H1 (cell line): ENCODE measurements at regions not wholly inside any gene's neighbourhood (a gene's known extent, or its start where the extent isn't known, plus 50 kb on each side); places are given as distances from the start of the nearest gene placed in this dataset.

Source experiments
- CTCF ChIA-PET: fragments of 300-600 bp; sonication (Branson Sonifier 250); formaldehyde crosslinking; loops from one replicate; lab custom pipeline; 2021; ENCODE audit not compliant: partially characterized antibody; lab: Charles Lee
- POLR2A ChIA-PET: fragments of 300-600 bp; sonication (Branson Sonifier 250); formaldehyde crosslinking; loops from one replicate; lab custom pipeline; 2021; ENCODE audit warnings: inconsistent platforms; ENCODE audit not compliant: partially characterized antibody; lab: Charles Lee
- DNase-seq, 2 experiments: peaks; one replicate each; pipeline versions ENCODE4 v3.0.0 to v3.0.0-alpha.2; 2010 to 2022; ENCODE audit warnings: low spot score in 2 of 2, low read depth in 1 of 2, mixed read lengths in 1 of 2
- FAIRE-seq: peaks from 2 replicates; lab custom pipeline; 2011; peaks lifted over from hg19 to GRCh38; lab: Jason Lieb, UNC
- H2AFZ ChIP-seq: 2 replicates; pipeline ENCODE4 v1.8.1; 2012; ENCODE audit warnings: low read length, inconsistent platforms
- H2AK5ac ChIP-seq: 2 replicates; pipeline ENCODE4 v1.6.1; 2013; ENCODE audit warnings: low read depth, low read length
- H2BK120ac ChIP-seq: replicated peaks from 2 replicates; pipeline ENCODE3; 2013; ENCODE audit warnings: low read depth, low read length, inconsistent platforms
- H2BK12ac ChIP-seq: 2 replicates; pipeline ENCODE4 v1.6.1; 2013; ENCODE audit warnings: low read depth, low read length
- H2BK15ac ChIP-seq: 2 replicates; pipeline ENCODE4 v1.6.1; 2013; ENCODE audit warnings: low read length
- H2BK20ac ChIP-seq: 2 replicates; pipeline ENCODE4 v1.6.1; 2013; ENCODE audit warnings: low read length
- H2BK5ac ChIP-seq: 2 replicates; pipeline ENCODE4 v1.6.1; 2013; ENCODE audit warnings: low read depth, low read length
- H3K14ac ChIP-seq: 2 replicates; pipeline ENCODE4 v1.6.1; 2013; ENCODE audit warnings: inconsistent platforms; ENCODE audit not compliant: insufficient read length
- H3K18ac ChIP-seq: 2 replicates; pipeline ENCODE4 v1.6.1; 2013; ENCODE audit warnings: low read length; ENCODE audit errors: extremely low read depth
- H3K23ac ChIP-seq: 2 replicates; pipeline ENCODE4 v1.6.1; 2013; ENCODE audit warnings: inconsistent platforms; ENCODE audit not compliant: insufficient read length
- H3K23me2 ChIP-seq: 2 replicates; pipeline ENCODE4 v1.6.1; 2013; ENCODE audit warnings: low read depth, low read length
- H3K27ac ChIP-seq: 2 replicates; pipeline ENCODE4 v1.6.1; 2011; ENCODE audit warnings: low read depth, low read length, inconsistent platforms
- H3K27me3 ChIP-seq, 4 experiments: replicated peaks in 1 of 4; 1 replicate in 1 of 4; 2 replicates in 3 of 4; pipeline versions ENCODE4 v1.6.1 to v1.8.1; 2011 to 2013; ENCODE audit warnings: low read length in 3 of 4, mild to moderate bottlenecking in 3 of 4, inconsistent platforms in 2 of 4, mixed read lengths in 2 of 4, moderate library complexity in 1 of 4; ENCODE audit not compliant: control insufficient read depth in 3 of 4, insufficient read depth in 3 of 4; ENCODE audit errors: extremely low read depth in 1 of 4
- H3K36me3 ChIP-seq, 4 experiments: 2 replicates each; pipeline versions ENCODE4 v1.6.1 to v1.8.1; 2011 to 2013; ENCODE audit warnings: mild to moderate bottlenecking in 4 of 4, low read length in 3 of 4, moderate library complexity in 2 of 4, control low read depth in 1 of 4, inconsistent platforms in 1 of 4; ENCODE audit not compliant: insufficient read depth in 4 of 4, control insufficient read depth in 2 of 4
- H3K4ac ChIP-seq: replicated peaks from 2 replicates; pipeline ENCODE3; 2013; ENCODE audit warnings: low read length, low read depth, mixed read lengths, inconsistent platforms; ENCODE audit not compliant: insufficient read length
- H3K4me1 ChIP-seq, 4 experiments: replicated peaks in 1 of 4; 1 replicate in 1 of 4; 2 replicates in 3 of 4; pipeline versions ENCODE4 v1.6.1 to v1.8.1; 2011 to 2013; ENCODE audit warnings: low read length in 3 of 4, inconsistent platforms in 2 of 4, mixed read lengths in 1 of 4; ENCODE audit not compliant: insufficient read depth in 4 of 4, control insufficient read depth in 3 of 4
- H3K4me2 ChIP-seq, 2 experiments: 2 replicates each; pipeline versions ENCODE4 v1.6.1 to v1.8.1; 2011 to 2013; ENCODE audit warnings: low read depth in 2 of 2, low read length in 2 of 2, control low read depth in 1 of 2, inconsistent platforms in 1 of 2, mild to moderate bottlenecking in 1 of 2; ENCODE audit not compliant: insufficient read depth in 1 of 2
- H3K4me3 ChIP-seq, 4 experiments: fragments of 200-600, 300-600 bp in 1 of 4; sonication (generic), shearing (Covaris generic), sonication (Bioruptor Twin) in 1 of 4; 2 replicates each; pipeline versions ENCODE4 v1.5.1 to v1.8.1; 2011 to 2016; ENCODE audit warnings: low read length in 4 of 4, low read depth in 3 of 4, control low read depth in 2 of 4, inconsistent platforms in 2 of 4, mild to moderate bottlenecking in 2 of 4, mixed read lengths in 1 of 4, moderate library complexity in 1 of 4; ENCODE audit not compliant: insufficient read depth in 2 of 4; ENCODE audit errors: extremely low read depth in 1 of 4
- H3K56ac ChIP-seq: replicated peaks from 2 replicates; pipeline ENCODE3; 2013; ENCODE audit warnings: low read depth, mild to moderate bottlenecking, mixed read lengths, low read length, inconsistent platforms; ENCODE audit not compliant: insufficient read length
- H3K79me1 ChIP-seq: 2 replicates; pipeline ENCODE4 v1.6.1; 2013; ENCODE audit warnings: low read depth, low read length, control low read depth
- H3K79me2 ChIP-seq, 2 experiments: 2 replicates each; pipeline versions ENCODE4 v1.6.1 to v1.8.1; 2012 to 2013; ENCODE audit warnings: low read length in 2 of 2, mild to moderate bottlenecking in 2 of 2, inconsistent platforms in 1 of 2; ENCODE audit not compliant: insufficient read depth in 2 of 2, control insufficient read depth in 1 of 2
- H3K9ac ChIP-seq, 4 experiments: replicated peaks in 1 of 4; 1 replicate in 1 of 4; 2 replicates in 3 of 4; pipeline versions ENCODE4 v1.6.1 to v1.8.1; 2011 to 2013; ENCODE audit warnings: low read depth in 3 of 4, low read length in 3 of 4, control low read depth in 2 of 4, mild to moderate bottlenecking in 2 of 4, moderate library complexity in 2 of 4, inconsistent platforms in 1 of 4; ENCODE audit errors: extremely low read depth in 1 of 4
- H3K9me3 ChIP-seq, 2 experiments: 2 replicates each; pipeline versions ENCODE4 v1.6.1 to v1.8.1; 2012 to 2013; ENCODE audit warnings: mild to moderate bottlenecking in 2 of 2, moderate library complexity in 2 of 2, control low read depth in 1 of 2, inconsistent platforms in 1 of 2, low read depth in 1 of 2, low read length in 1 of 2, mixed read lengths in 1 of 2; ENCODE audit not compliant: insufficient read depth in 2 of 2
- H4K20me1 ChIP-seq, 2 experiments: replicated peaks in 1 of 2; 2 replicates each; pipeline versions ENCODE3 to v1.8.1; 2011 to 2013; ENCODE audit warnings: inconsistent platforms in 2 of 2, low read length in 2 of 2, mild to moderate bottlenecking in 1 of 2; ENCODE audit not compliant: insufficient read depth in 2 of 2, control insufficient read depth in 1 of 2
- H4K5ac ChIP-seq: 2 replicates; pipeline ENCODE4 v1.6.1; 2013; ENCODE audit warnings: low read length, low read depth, mixed read lengths, inconsistent platforms; ENCODE audit not compliant: insufficient read length
- H4K8ac ChIP-seq: 2 replicates; pipeline ENCODE4 v1.8.0; 2013; ENCODE audit warnings: mild to moderate bottlenecking, moderate library complexity, low read length, inconsistent platforms; ENCODE audit not compliant: insufficient read depth; ENCODE audit errors: extremely low read depth
- H4K91ac ChIP-seq: replicated peaks from 2 replicates; pipeline ENCODE3; 2013; ENCODE audit warnings: low read length, mixed read lengths, inconsistent platforms; ENCODE audit not compliant: insufficient read length
- BACH1 ChIP-seq: IDR thresholded peaks from 2 replicates; pipeline ENCODE4 v1.6.1; 2012; ENCODE audit warnings: low read length, improper control_type of control experiment
- CTCF ChIP-seq, 3 experiments: IDR thresholded peaks; 1 replicate in 2 of 3; 2 replicates in 1 of 3; pipeline versions ENCODE4 v1.5.1 to v1.6.1; 2011; ENCODE audit warnings: low read length in 3 of 3, mild to moderate bottlenecking in 3 of 3, inconsistent platforms in 2 of 3, low read depth in 1 of 3, moderate library complexity in 1 of 3; ENCODE audit not compliant: insufficient read depth in 1 of 3; ENCODE audit errors: control extremely low read depth in 1 of 3
- EP300 ChIP-seq, 2 experiments: IDR thresholded peaks; 1 replicate in 1 of 2; 2 replicates in 1 of 2; pipeline ENCODE4 v1.6.1; 2011 to 2012; ENCODE audit warnings: low read depth in 2 of 2, low read length in 2 of 2, mild to moderate bottlenecking in 2 of 2, borderline replicate concordance in 1 of 2, inconsistent platforms in 1 of 2, moderate library complexity in 1 of 2
- EZH2 ChIP-seq: fragments of 200-600 bp; sonication (generic); IDR thresholded peaks from 2 replicates; pipeline ENCODE4 v1.7.1; 2012; ENCODE audit warnings: low read depth, mild to moderate bottlenecking, moderate library complexity, low read length, inconsistent platforms; ENCODE audit not compliant: severe bottlenecking
- MAX ChIP-seq: IDR thresholded peaks from 2 replicates; pipeline ENCODE4 v1.6.1; 2012; ENCODE audit warnings: inconsistent platforms
- RNF2 ChIP-seq: fragments of 200-900, 300-1000 bp; sonication (generic); IDR thresholded peaks from 2 replicates; pipeline ENCODE4 v1.7.1; 2016; ENCODE audit warnings: borderline replicate concordance, low read depth, mild to moderate bottlenecking, antibody characterized with exemption, low read length; ENCODE audit not compliant: poor library complexity, severe bottlenecking; ENCODE audit errors: missing control alignments
- RXRA ChIP-seq: IDR thresholded peaks from 2 replicates; pipeline ENCODE4 v1.6.1; 2011; ENCODE audit warnings: low read depth, mild to moderate bottlenecking, low read length, moderate library complexity; ENCODE audit not compliant: insufficient read depth
- SIRT6 ChIP-seq: IDR thresholded peaks from one replicate; pipeline ENCODE4 v1.7.1; 2012; ENCODE audit warnings: low read length, inconsistent platforms
- WGBS, 2 experiments: shearing (Covaris generic) in 1 of 2; methylation state at CpG; one replicate each; pipeline versions ENCODE4 v1.1.6 to v1.1.7; 2013 to 2015; ENCODE audit warnings: low lambda C conversion rate in 2 of 2, mixed read lengths in 2 of 2, inconsistent platforms in 1 of 2, low coverage in 1 of 2, missing lambda C conversion rate in 1 of 2; ENCODE audit not compliant: insufficient replicate concordance in 2 of 2, insufficient coverage in 1 of 2, insufficient read length in 1 of 2; ENCODE audit errors: extremely low coverage in 1 of 2, missing lambda C conversion rate in 1 of 2; 5-methylcytosine and 5-hydroxymethylcytosine counted together

GRCh38 chr16:64116151-64116550, 1005.7 kb downstream of the CDH11 start:
- Histone ChIP-seq H3K9me3 (no peaks in the 10 kb centered on the region), H4K91ac (no peak overlapping the region), H3K9ac (no peak overlapping the region), H3K79me2 (no peaks in the 10 kb centered on the region), H2BK20ac (no peak overlapping the region), H3K27ac (no peak overlapping the region), H2BK15ac (no peak overlapping the region), H2BK12ac (no peak overlapping the region), H3K4ac (no peak overlapping the region), H3K4me2 (no peak overlapping the region), H3K23ac (no peak overlapping the region), H3K14ac (no peak overlapping the region), H3K36me3 (no peaks in the 10 kb centered on the region), H2AFZ (no peak overlapping the region), H4K20me1 (no peaks in the 10 kb centered on the region), H3K4me3 (no peak overlapping the region), H2BK5ac (no peak overlapping the region), H2AK5ac (no peak overlapping the region), H3K56ac (no peak overlapping the region), H4K8ac (no peak overlapping the region), H2BK120ac (no peak overlapping the region), H3K79me1 (no peaks in the 10 kb centered on the region), H3K23me2 (no peaks in the 10 kb centered on the region), H3K4me1 (no peaks in the 10 kb centered on the region), H3K27me3 (no peaks in the 10 kb centered on the region), H3K18ac (no peak overlapping the region), H4K5ac (no peak overlapping the region)
- 91% methylated on average over 1 of the region's 1 CpG; no CpG with 5 or more reads in 1 of the 2 experiments for WGBS, 2 experiments
- ChIA-PET CTCF (no interaction called here), POLR2A (no interaction called here)
- DNase-seq (no peak), FAIRE-seq (no peak)
- no peak for TF ChIP-seq EZH2
- TF ChIP-seq BACH1 = no peak
- no peak for TF ChIP-seq SIRT6
- no peak for TF ChIP-seq EP300 (IDR thresholded peaks at IDR 0.05; ENCODE audit: borderline replicate concordance in 1 of 2, low read depth in 2 of 2, low read length in 2 of 2)
- no peak for TF ChIP-seq RNF2
- no peak for TF ChIP-seq RXRA
- TF ChIP-seq MAX = no peak
- no peak for TF ChIP-seq CTCF (IDR thresholded peaks at IDR 0.05; ENCODE audit: control extremely low read depth in 1 of 3, insufficient read depth in 1 of 3, low read depth in 1 of 3, low read length in 3 of 3)
